ENCODE measurements at regions not wholly inside any gene's neighbourhood (a gene's known extent, or its start where the extent isn't known, plus 50 kb on each side); places are given as distances from the start of the nearest gene placed in this dataset.

DNA sequence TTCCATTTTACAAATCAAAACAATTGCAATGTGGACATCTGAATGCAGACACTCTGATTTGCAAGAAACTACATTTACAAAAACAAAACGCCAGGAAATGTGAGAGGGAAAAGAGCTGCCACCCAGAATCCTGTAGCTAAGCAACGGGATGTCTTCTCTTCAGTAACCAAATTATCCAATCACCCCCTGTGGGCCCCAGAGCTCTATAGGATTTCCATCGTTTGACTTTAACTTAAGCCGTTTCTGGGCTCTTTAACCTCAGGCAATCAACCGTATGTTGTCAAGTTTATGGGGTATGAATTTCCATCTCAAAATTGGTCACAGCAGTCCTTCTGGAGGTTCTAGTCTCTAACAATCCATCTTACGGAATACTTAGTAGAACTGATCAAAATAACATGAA is 240.5 kb downstream of the ETV1 start:
- Histone ChIP-seq H3K9me3 (ENCODE audit: insufficient read depth, low read depth) (no peaks in the 10 kb centered on the region), H3K79me2 (ENCODE audit: low read depth) (no peaks in the 10 kb centered on the region), H3K9me2 (ENCODE audit: insufficient read depth) (no peaks in the 10 kb centered on the region), H3K4me2 (no peak overlapping the region), H4K20me1 (ENCODE audit: insufficient read depth) (no peaks in the 10 kb centered on the region), H3K27me3 (ENCODE audit: insufficient read depth, low read depth) (no peaks in the 10 kb centered on the region), H3F3A (ENCODE audit: insufficient read depth, low read depth) (no peaks in the 10 kb centered on the region), H3K36me3 (ENCODE audit: low read depth) (no peaks in the 10 kb centered on the region), H3K27ac (no peak overlapping the region), H3K4me3 (no peak overlapping the region), H3K4me1 (replicated peaks; ENCODE audit: insufficient read depth) (no peaks in the 10 kb centered on the region), H2AFZ (no peak overlapping the region)
- no TSS peak for BruUV-seq (replicated peaks)
- ChIA-PET POLR2A (ENCODE audit: unreplicated experiment) (no interaction called here), CTCF (no interaction called here)
- DNase-seq = no peak
- no peak for TF ChIP-seq EZH2 (IDR thresholded peaks at IDR 0.05; ENCODE audit: low read depth)
- TF ChIP-seq, protein P1, sequence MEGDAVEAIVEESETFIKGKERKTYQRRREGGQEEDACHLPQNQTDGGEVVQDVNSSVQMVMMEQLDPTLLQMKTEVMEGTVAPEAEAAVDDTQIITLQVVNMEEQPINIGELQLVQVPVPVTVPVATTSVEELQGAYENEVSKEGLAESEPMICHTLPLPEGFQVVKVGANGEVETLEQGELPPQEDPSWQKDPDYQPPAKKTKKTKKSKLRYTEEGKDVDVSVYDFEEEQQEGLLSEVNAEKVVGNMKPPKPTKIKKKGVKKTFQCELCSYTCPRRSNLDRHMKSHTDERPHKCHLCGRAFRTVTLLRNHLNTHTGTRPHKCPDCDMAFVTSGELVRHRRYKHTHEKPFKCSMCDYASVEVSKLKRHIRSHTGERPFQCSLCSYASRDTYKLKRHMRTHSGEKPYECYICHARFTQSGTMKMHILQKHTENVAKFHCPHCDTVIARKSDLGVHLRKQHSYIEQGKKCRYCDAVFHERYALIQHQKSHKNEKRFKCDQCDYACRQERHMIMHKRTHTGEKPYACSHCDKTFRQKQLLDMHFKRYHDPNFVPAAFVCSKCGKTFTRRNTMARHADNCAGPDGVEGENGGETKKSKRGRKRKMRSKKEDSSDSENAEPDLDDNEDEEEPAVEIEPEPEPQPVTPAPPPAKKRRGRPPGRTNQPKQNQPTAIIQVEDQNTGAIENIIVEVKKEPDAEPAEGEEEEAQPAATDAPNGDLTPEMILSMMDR (conservative IDR thresholded peaks at IDR 0.05) = no peak
- intact Hi-C loops (cut with micrococcal nuclease; ENCODE audit: unreplicated experiment) = no loop called here

DNA sequence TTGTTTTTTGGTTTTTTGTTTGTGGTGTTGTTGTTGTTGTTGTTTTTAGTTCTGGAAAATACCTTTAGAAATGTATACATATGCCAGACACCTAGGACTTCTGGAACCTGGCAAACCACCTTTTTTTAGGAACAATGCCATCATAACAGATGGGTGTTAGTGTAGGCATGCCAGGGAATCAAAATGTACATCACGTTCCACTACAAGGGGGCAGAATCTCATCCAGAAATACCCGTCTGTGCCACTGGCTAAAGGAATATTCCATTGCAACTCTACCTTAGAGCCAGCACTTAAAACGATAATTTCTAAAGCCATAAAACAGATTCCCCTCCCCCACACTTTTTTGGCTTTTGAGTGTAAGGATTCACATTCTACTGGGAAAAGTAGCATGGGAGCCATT is 239.8 kb downstream of the ETV1 start:
- Histone ChIP-seq H3K79me2 (ENCODE audit: low read depth) (no peaks in the 10 kb centered on the region), H3K9me2 (ENCODE audit: insufficient read depth) (no peaks in the 10 kb centered on the region), H3K27me3 (ENCODE audit: insufficient read depth, low read depth) (no peaks in the 10 kb centered on the region), H2AFZ (no peak overlapping the region), H3K27ac (no peak overlapping the region), H3K4me3 (no peak overlapping the region), H3K9me3 (ENCODE audit: insufficient read depth, low read depth) (no peaks in the 10 kb centered on the region), H3K4me1 (replicated peaks; ENCODE audit: insufficient read depth) (no peaks in the 10 kb centered on the region), H3F3A (ENCODE audit: insufficient read depth, low read depth) (no peaks in the 10 kb centered on the region), H4K20me1 (ENCODE audit: insufficient read depth) (no peaks in the 10 kb centered on the region), H3K4me2 (no peak overlapping the region), H3K36me3 (ENCODE audit: low read depth) (no peaks in the 10 kb centered on the region)
- BruUV-seq (replicated peaks) = no TSS peak
- DNase-seq = no peak
- ChIA-PET POLR2A (ENCODE audit: unreplicated experiment) (no interaction called here), CTCF (interaction anchor here (0.6 kb wide), 1 partner anchor 711 kb away, joined by 3 read pairs; no protein-coding TSS in a partner anchor)
- no peak for TF ChIP-seq EZH2 (IDR thresholded peaks at IDR 0.05; ENCODE audit: low read depth)
- TF ChIP-seq, protein P1 (conservative IDR thresholded peaks at IDR 0.05) = no peak
- intact Hi-C loops (cut with micrococcal nuclease; ENCODE audit: unreplicated experiment) = no loop called here

DNA sequence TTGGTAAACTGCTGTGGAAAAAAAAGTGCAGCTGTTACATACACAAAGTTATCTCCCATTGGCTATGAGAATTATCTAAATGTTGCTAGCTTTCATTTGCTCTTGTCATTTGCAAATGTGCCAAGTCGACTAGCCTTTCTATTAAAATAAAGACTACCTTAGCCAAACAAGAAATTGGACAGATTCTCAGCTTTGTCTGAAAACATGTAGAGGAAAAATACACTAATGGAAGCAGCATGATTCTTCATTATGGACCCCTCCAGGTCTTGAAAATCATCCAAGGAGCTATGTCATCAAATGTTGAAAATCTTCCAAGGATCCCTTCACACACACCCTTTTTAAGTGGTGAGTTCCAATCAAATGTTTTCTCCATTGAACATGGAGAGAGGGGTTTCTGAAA is 237.7 kb downstream of the ETV1 start:
- H3K4me3 ChIP-seq = no peak overlapping the region
- POLR2A ChIA-PET (ENCODE audit: unreplicated experiment) = no interaction called here
- no peaks in the 10 kb centered on the region for H3K9me2 ChIP-seq (ENCODE audit: insufficient read depth)
- no peaks in the 10 kb centered on the region for H3K79me2 ChIP-seq (ENCODE audit: low read depth)
- H3K9me3 ChIP-seq (ENCODE audit: insufficient read depth, low read depth) = no peaks in the 10 kb centered on the region
- CTCF ChIA-PET = no interaction called here
- H4K20me1 ChIP-seq (ENCODE audit: insufficient read depth) = no peaks in the 10 kb centered on the region
- no peaks in the 10 kb centered on the region for H3F3A ChIP-seq (ENCODE audit: insufficient read depth, low read depth)
- no peak for DNase-seq
- H3K27me3 ChIP-seq (ENCODE audit: insufficient read depth, low read depth) = no peaks in the 10 kb centered on the region
- TF ChIP-seq EZH2 (IDR thresholded peaks at IDR 0.05; ENCODE audit: low read depth) = no peak
- TF ChIP-seq, protein P1 (conservative IDR thresholded peaks at IDR 0.05) = no peak
- BruUV-seq (replicated peaks) = no TSS peak
- H3K27ac ChIP-seq = no peak overlapping the region
- intact Hi-C loops (cut with micrococcal nuclease; ENCODE audit: unreplicated experiment) = no loop called here
- H2AFZ ChIP-seq = no peak overlapping the region
- H3K4me1 ChIP-seq (replicated peaks; ENCODE audit: insufficient read depth) = no peaks in the 10 kb centered on the region
- H3K36me3 ChIP-seq (ENCODE audit: low read depth) = no peaks in the 10 kb centered on the region
- H3K4me2 ChIP-seq = no peak overlapping the region

Measured in PC-9 (cell line).